GM18870 (cell line): ENCODE measurements at regions not wholly inside any gene's neighbourhood (a gene's known extent, or its start where the extent isn't known, plus 50 kb on each side); places are given as distances from the start of the nearest gene placed in this dataset.
"Not testable (repeated sequence)": the region's sequence is repeated elsewhere in the genome, so short reads cannot be mapped to it uniquely, and the experiment has no call there.

Source experiments
- ATAC-seq: cut with Tn5 transposase; IDR thresholded peaks from one replicate; pipeline ENCODE4 v1.9.1; 2021; ENCODE audit warnings: moderate library complexity; ENCODE audit not compliant: unreplicated experiment

- ATAC-seq, result no peak
These were observed 170.6 kb downstream of the MINAR1 start for GRCh38 chr15:79602731-79603130.

DNA sequence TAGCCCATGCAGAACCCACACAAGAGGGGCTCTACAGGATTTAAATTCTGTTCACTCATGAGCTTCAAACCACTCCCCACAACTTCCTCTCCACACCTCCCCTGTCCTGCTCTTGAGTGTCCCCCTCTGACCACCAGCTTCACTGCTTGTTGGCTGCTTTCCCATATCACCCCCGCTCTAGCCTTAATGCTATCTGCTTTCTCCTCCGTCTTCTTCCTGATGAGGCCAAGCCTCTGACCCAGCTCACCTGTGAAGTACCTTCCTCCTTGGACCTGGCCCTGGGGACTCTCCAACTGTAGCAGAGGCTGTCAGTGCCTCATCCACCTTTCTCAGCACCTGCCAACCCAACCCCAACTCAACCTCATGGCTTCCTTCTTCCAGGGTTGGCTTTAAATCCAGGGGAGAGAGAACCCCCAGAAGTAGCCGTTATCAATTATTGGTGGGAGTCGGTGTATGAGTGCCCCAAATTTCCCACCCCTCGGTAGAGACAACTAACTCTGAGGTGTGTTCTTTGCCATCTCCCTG, 174.8 kb downstream of the MINAR1 start:
- ATAC-seq, result no peak

DNA sequence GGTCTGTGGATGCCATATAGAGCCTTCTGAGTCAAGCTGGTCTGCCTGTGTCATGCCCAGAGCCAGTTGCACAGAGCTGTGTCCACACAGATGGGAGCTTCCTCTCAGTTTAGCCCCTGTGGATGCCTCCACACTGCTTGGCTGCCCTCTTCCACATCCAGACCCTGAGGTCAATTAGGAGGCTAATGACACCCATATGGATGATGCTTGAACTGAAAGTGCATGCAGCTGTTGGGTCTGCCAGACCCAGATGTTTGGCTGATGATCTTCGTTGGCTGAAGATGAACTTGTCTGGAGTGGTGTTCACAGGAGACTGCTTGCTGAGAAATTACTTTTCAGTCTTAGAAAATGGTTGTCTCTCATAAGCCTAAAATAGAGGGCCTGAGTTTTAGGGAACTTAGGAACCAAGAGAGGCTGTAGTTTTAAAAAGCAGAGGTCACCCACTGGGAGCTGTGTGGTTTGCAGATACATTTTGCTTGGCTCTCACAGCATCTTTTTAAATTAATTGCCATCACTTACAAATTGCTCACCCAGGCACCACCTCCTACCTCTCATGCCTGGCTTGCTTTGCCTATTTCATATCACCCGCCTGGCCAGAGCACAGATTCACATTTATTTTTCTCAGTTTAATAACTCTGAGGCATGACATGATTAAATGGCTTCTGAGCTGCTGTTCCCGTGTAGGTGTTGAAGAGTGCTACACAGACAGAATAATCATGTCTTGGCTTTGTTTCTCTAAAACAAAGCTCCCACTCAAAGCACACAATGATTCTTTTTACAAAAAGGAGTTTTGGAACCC, 176.1 kb downstream of the MINAR1 start:
- ATAC-seq, result no peak

DNA sequence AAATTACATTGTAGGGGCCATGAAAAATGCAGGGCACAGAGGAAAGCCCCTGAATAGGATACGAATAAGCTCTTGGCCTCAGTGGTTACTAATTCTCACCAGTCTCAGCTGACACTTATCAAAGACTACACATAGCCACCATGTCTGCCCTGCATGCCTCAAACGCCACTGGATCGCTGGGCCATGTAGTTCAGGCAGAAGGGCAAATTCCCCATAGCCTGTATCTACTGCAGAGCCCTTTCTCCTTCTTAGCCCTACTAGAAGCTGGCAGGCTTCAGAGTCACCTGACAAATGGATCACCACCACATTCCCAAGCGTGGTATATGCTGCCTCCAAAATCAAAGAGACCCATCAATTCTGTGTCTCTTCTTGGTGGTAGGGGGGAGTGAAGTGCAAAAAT, 177.4 kb downstream of the MINAR1 start:
- ATAC-seq, result no peak

- no peak for ATAC-seq
These were observed 177.9 kb downstream of the MINAR1 start for GRCh38 chr15:79610021-79610420.

DNA sequence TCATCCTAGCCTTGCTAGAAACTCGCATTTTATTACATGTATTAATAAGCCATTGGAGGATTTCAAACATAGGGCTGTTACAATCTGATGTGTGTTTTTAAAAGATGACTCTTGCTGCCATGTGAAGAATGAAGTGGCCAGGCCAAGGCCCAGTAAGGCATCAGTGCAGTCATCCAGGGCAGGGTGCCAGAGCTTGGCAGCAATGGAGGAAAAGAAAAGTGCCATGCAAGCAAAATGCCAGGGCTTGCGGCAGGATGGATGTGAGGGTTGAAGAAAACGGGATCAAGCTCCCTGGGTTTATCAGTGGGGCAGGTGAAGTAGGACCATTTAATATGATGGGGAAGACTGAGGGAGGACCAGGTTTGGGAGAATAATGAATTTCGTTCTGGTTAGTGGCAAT, 183.6 kb downstream of the MINAR1 start:
- no peak for ATAC-seq

GRCh38 chr15:79617071-79617470, 184.9 kb downstream of the MINAR1 start:
- no peak for ATAC-seq

DNA sequence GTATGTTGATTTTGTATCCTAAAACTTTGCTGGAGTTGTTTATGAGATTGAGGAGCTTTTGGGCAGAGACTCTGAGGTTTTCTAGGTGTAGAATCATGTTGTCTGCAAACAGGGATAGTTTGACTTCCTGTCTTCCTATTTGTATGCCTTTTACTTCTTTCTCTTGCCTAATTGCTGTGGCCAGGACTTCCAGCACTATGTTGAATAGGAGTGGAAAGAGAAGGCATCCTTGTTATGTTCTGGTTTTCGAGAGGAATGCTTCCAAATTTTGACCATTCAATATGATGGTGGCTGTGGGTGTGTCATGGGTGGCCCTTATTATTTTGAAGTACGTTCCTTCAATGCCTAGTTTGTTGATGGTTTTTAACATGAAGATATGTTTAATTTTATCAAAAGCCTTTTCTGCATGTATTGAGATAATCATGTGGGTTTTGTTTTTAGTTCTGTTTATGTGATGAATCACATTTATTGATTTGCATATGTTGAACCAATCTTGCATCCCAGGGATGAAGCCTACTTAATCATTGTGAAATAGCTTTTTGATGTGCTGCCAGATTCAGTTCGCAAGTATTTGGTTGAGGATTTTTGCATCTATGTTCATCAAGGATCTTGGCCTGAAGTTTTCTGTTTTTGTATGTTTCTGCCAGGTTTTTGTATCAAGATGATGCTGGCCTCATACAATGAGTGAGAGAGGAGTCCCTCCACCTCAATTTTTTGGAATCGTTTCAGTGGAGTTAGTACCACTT, 188.1 kb downstream of the MINAR1 start:
- ATAC-seq, result no peak

- not testable (repeated sequence) for ATAC-seq
These were observed 189.7 kb downstream of the MINAR1 start for GRCh38 chr15:79621805-79622204.

DNA sequence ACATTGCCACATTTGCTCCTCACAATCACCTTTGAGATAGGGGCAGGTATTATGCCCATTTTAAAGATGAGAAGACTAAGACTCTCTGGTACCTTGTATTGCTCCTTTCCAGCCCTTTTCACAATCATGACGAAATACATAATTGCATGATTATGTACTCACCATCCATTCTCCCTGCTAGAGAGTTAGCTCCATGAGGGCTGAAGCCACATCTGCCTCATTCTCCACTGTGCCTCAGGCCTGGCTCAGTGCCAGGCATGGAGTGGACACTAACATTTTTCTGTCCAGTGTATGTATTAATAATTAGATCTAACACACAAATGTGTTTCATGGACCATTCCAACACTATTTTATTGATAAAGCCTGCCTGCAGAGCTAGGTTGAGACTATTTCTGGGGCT, 191.4 kb downstream of the MINAR1 start:
- ATAC-seq, result no peak

- ATAC-seq, result no peak
These were observed 197.6 kb downstream of the MINAR1 start for GRCh38 chr15:79629687-79630086.

GRCh38 chr15:79632457-79632856, 200.3 kb downstream of the MINAR1 start:
- ATAC-seq, result no peak

DNA sequence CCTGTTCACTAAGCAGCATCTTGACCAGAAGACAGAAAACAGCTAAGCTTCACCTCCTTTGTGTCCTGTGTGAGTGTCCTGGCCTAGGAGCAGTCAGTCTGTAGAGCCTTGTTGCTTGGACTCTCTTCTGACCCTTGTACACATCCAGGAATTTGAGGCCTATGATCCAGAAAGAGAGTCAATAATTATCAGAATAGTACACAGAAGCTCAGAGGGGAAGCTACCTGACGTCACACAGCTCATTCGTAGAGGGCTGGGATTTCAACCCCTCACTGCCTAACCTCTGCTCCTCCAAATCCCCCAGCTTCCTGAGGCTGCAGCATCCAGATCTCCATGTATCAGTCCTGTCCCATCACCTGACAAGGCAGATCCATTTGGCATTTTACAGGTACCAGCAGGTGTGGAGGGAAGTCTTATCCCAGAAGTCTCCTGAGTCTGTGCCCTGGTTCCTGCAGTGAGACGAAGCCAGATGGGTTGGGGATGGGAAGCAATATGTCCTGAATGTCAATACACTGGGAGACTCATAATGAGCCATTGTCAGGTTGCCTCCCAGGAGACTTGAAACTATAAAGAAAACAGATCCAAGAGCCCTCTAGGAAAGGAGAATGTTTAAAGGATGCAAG, 203.1 kb downstream of the MINAR1 start:
- no peak for ATAC-seq

- ATAC-seq, result no peak
These were observed 203.9 kb downstream of the MINAR1 start for GRCh38 chr15:79635897-79636561.

- ATAC-seq, result no peak
These were observed 208.1 kb downstream of the MINAR1 start for GRCh38 chr15:79640206-79640605.

- ATAC-seq, result no peak
These were observed 209.7 kb downstream of the MINAR1 start for GRCh38 chr15:79641841-79642240.

GRCh38 chr15:79643393-79643792, 211.3 kb downstream of the MINAR1 start:
- no peak for ATAC-seq

- ATAC-seq, result no peak
These were observed 212.0 kb downstream of the MINAR1 start for GRCh38 chr15:79644091-79644490.

DNA sequence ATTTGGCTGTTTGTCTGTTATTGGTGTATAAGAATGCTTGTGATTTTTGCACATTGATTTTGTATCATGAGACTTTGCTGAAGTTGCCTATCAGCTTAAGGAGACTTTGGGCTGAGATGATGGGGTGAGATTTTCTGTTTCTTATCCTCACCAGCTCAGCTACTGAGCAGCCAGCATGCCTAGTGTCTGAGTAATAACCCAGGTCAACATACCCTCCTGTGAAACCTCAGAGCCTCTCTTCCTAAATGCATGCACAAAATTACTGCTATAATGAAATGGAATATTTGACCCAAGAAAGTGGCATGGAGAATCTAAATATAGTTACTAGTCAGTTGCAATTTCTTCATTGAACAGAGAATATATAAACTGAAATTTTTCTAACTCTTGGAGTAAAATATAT, 220.8 kb downstream of the MINAR1 start:
- not testable (repeated sequence) for ATAC-seq

DNA sequence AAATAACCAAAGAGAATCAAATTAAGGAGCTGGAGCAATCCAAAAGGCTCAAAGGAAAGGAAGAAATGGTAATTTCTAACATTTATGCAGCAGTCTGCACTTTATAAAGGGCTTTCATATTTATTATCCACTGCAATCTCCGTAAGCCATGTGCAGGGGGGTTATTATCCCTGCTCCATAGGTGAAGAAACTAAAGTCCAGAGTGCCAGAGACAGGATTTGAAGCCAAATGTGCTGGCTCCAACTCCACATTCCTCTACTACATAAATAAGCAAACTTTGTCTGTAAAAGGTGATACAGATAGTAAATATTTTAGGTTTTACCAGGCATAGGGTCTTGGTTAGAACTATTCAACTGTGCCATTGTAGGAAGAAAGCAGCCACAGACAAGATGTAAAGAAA, 221.4 kb downstream of the MINAR1 start:
- no peak for ATAC-seq
